ENCODE measurements at regions not wholly inside any gene's neighbourhood (a gene's known extent, or its start where the extent isn't known, plus 50 kb on each side); places are given as distances from the start of the nearest gene placed in this dataset.

GRCh38 chr20:9939231-9939630 lies 95.6 kb upstream of the ANKEF1 start:
- no peak for TF ChIP-seq POLR2A (IDR thresholded peaks at IDR 0.05; ENCODE audit: low read depth)
- TF ChIP-seq EP300 (IDR thresholded peaks at IDR 0.05), result no peak
- TF ChIP-seq, protein P1, sequence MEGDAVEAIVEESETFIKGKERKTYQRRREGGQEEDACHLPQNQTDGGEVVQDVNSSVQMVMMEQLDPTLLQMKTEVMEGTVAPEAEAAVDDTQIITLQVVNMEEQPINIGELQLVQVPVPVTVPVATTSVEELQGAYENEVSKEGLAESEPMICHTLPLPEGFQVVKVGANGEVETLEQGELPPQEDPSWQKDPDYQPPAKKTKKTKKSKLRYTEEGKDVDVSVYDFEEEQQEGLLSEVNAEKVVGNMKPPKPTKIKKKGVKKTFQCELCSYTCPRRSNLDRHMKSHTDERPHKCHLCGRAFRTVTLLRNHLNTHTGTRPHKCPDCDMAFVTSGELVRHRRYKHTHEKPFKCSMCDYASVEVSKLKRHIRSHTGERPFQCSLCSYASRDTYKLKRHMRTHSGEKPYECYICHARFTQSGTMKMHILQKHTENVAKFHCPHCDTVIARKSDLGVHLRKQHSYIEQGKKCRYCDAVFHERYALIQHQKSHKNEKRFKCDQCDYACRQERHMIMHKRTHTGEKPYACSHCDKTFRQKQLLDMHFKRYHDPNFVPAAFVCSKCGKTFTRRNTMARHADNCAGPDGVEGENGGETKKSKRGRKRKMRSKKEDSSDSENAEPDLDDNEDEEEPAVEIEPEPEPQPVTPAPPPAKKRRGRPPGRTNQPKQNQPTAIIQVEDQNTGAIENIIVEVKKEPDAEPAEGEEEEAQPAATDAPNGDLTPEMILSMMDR (IDR thresholded peaks at IDR 0.05), result no peak
- no peak for TF ChIP-seq POLR2AphosphoS5 (IDR thresholded peaks at IDR 0.05)
- intact Hi-C loops (cut with DNase I), result no loop called here
- H3K36me3 ChIP-seq, result no peaks in the 10 kb centered on the region
- H3K27ac ChIP-seq (replicated peaks in 1 of 4), result no peak overlapping the region
- no peak for DNase-seq (ENCODE audit: extremely low spot score)
- H3K27me3 ChIP-seq, result no peaks in the 10 kb centered on the region
- H3K4me1 ChIP-seq, result no peaks in the 10 kb centered on the region
- H3K9me3 ChIP-seq, result peaks cover 0 to 9% (median 3%) of the 10 kb centered on the region in 4 donors
- H3K4me3 ChIP-seq, result no peak overlapping the region
- WGBS, result 79% methylated on average over 2 of the region's 2 CpGs

DNA sequence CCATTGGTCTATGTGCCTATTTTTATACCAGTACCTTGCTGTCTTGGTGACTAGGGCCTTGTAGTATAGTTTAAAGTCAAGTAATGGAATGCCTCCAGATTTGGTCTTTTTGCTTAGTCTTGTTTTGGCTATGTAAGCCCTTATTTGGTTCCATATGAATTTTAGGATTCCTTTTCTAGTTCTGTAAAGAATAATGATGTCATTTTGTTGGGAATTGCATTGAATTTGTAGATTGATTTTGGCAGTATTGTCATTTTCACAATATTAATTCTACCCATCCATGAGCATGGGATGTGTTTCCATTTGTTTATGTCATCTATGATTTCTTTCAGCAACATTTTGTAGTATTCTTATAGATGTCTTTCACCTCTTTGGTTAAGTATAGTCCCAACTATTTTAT lies 96.4 kb upstream of the PAK5 start:
- no peaks in the 10 kb centered on the region for H3K27me3 ChIP-seq
- H3K9me3 ChIP-seq, result peaks cover 0 to 4% (median under 1%) of the 10 kb centered on the region in 4 donors
- intact Hi-C loops (cut with DNase I), result no loop called here
- H3K27ac ChIP-seq (replicated peaks in 1 of 4), result no peak overlapping the region
- H3K36me3 ChIP-seq, result no peaks in the 10 kb centered on the region
- DNase-seq (ENCODE audit: extremely low spot score), result no peak
- H3K4me1 ChIP-seq, result no peaks in the 10 kb centered on the region
- no peak for TF ChIP-seq POLR2A (IDR thresholded peaks at IDR 0.05; ENCODE audit: low read depth)
- no peak for TF ChIP-seq EP300 (IDR thresholded peaks at IDR 0.05)
- TF ChIP-seq, protein P1 (IDR thresholded peaks at IDR 0.05), result no peak
- no peak for TF ChIP-seq POLR2AphosphoS5 (IDR thresholded peaks at IDR 0.05)
- no peak overlapping the region for H3K4me3 ChIP-seq

- no peak overlapping the region for H3K4me3 ChIP-seq
- WGBS, result 83% methylated on average over 4 of the region's 4 CpGs
- no peaks in the 10 kb centered on the region for H3K36me3 ChIP-seq
- TF ChIP-seq POLR2AphosphoS5 (IDR thresholded peaks at IDR 0.05), result no peak
- no peak for TF ChIP-seq EP300 (IDR thresholded peaks at IDR 0.05)
- TF ChIP-seq POLR2A (IDR thresholded peaks at IDR 0.05; ENCODE audit: low read depth), result no peak
- TF ChIP-seq, protein P1 (IDR thresholded peaks at IDR 0.05), result no peak
- H3K9me3 ChIP-seq, result no peaks in the 10 kb centered on the region
- H3K4me1 ChIP-seq, result no peaks in the 10 kb centered on the region
- DNase-seq (ENCODE audit: extremely low spot score), result no peak
- intact Hi-C loops (cut with DNase I), result no loop called here
- H3K27ac ChIP-seq (replicated peaks in 1 of 4), result no peak overlapping the region
- no peaks in the 10 kb centered on the region for H3K27me3 ChIP-seq
Measured at GRCh38 chr20:9930142-9930541, 91.3 kb upstream of the PAK5 start.

- no peaks in the 10 kb centered on the region for H3K9me3 ChIP-seq
Measured at GRCh38 chr20:9928955-9929354, 90.1 kb upstream of the PAK5 start.

More at GRCh38 chr20:9928955-9929354, 90.1 kb upstream of the PAK5 start:
- no peak for DNase-seq (ENCODE audit: extremely low spot score)
- TF ChIP-seq POLR2A (IDR thresholded peaks at IDR 0.05; ENCODE audit: low read depth) (no peak), EP300 (IDR thresholded peaks at IDR 0.05) (no peak), POLR2AphosphoS5 (IDR thresholded peaks at IDR 0.05) (no peak)
- TF ChIP-seq, protein P1 (IDR thresholded peaks at IDR 0.05), result no peak
- H3K36me3 ChIP-seq, result no peaks in the 10 kb centered on the region
- intact Hi-C loops (cut with DNase I), result no loop called here
- H3K4me1 ChIP-seq, result no peaks in the 10 kb centered on the region
- no peaks in the 10 kb centered on the region for H3K27me3 ChIP-seq
- no peak overlapping the region for H3K4me3 ChIP-seq
- H3K27ac ChIP-seq (replicated peaks in 1 of 4), result no peak overlapping the region
- 100% methylated on average over 1 of the region's 1 CpG for WGBS

Data from esophagus muscularis mucosa (tissue), 4 donors.